ENCODE measurements at regions not wholly inside any gene's neighbourhood (a gene's known extent, or its start where the extent isn't known, plus 50 kb on each side); places are given as distances from the start of the nearest gene placed in this dataset.

GRCh38 chrX:25618248-25618647, 519.9 kb upstream of the MAGEB18 start:
- TF ChIP-seq CTCF (IDR thresholded peaks at IDR 0.05) (no peak), POLR2A (IDR thresholded peaks at IDR 0.05) (no peak), POLR2AphosphoS5 (IDR thresholded peaks at IDR 0.05) (no peak)

All from gastroesophageal sphincter (tissue), 3 donors.